ENCODE measurements at regions not wholly inside any gene's neighbourhood (a gene's known extent, or its start where the extent isn't known, plus 50 kb on each side); places are given as distances from the start of the nearest gene placed in this dataset.
A peak's percentile ranks its signal among the peaks of the same experiment; 100 is the strongest.

- DNase-seq = no peak
These were observed 160.3 kb downstream of the PTEN start for GRCh38 chr10:88023676-88024075.

- DNase-seq = no peak
These were observed 162.6 kb downstream of the PTEN start for GRCh38 chr10:88026031-88026430.

DNA sequence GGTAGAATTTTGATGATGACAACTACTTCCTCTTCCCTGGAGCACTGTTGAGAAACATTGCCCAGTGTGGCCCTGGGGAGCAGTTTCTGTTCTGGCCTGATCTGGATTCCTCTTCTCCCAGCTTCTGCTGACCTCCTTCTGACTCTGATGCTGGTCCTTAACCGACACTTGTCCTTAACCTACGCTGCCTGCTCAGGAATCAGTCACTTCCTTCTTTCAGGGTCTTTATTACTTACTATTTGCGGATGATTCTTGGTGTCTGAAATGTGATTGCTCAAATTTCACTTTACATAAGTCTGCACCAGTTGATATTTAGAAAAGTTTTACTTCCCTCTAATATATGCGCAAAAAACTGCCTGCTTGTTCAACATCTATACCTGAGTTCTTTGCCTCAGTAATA lies 164.1 kb downstream of the PTEN start:
- peak; percentile 12 for DNase-seq

- no peak for DNase-seq
These were observed 164.6 kb downstream of the PTEN start for GRCh38 chr10:88028072-88028471.

DNA sequence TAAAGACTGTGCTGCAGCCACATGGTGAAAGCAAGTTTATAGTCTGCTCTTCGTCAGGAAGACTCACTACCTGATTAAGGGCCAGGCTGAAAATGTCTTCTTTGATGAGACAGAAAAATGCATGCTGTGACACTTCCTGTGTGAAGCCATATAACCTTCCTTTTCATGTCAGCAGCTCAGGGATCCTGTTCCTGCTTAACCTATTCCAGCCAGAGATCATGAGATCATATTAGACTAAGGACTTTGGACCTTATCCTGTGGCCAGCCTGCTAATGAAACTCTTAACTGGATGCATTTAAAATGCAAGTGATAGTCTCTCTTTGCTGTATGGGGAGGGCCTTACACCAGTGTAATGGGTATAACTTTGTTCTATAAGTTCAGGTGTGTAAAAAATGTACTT lies 165.2 kb downstream of the PTEN start:
- peak; percentile 16 for DNase-seq

- no peak for DNase-seq
These were observed 169.1 kb downstream of the PTEN start for GRCh38 chr10:88032566-88032965.

GRCh38 chr10:88033385-88033784 lies 170.0 kb downstream of the PTEN start:
- no peak for DNase-seq

GRCh38 chr10:88033793-88034192 lies 170.4 kb downstream of the PTEN start:
- no peak for DNase-seq

DNA sequence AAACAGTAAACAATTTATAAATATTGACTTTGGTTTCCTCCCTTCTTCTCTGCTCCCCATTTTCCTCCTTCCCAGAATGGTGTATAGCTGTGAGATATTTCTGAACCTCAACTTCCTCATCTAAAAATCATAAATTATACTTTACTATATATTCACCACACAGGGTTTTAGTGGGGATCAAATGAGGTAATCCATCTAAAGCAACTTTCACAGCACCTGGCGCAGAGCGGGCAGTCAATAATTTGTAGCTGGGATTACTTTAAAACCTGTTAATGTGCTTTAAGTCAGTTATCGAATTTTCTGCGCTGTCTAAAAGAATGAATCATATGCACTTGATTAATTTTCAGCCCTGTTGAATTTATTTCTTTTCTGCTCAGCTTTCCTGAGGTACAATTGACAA lies 172.7 kb downstream of the PTEN start:
- no peak for DNase-seq

DNA sequence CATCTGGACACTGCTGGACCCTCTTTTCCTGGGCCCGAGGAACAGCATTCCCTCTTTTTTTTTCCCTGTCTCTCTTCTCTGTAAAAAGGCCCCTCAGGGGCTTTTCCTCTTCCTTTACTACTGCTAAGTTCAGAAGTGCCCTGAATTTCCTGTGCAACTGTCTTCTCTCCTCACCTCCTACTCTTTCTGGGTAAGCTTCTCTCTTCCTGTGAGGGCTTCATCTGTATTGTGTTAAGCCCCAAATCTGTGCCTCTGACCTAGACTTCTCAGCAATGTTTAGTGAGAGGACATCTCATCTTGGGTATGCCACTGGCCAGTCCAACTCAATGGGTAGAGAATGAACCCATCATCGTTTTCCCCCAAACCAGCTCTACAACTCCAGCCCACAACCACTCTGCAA lies 174.2 kb downstream of the PTEN start:
- DNase-seq = no peak

DNA sequence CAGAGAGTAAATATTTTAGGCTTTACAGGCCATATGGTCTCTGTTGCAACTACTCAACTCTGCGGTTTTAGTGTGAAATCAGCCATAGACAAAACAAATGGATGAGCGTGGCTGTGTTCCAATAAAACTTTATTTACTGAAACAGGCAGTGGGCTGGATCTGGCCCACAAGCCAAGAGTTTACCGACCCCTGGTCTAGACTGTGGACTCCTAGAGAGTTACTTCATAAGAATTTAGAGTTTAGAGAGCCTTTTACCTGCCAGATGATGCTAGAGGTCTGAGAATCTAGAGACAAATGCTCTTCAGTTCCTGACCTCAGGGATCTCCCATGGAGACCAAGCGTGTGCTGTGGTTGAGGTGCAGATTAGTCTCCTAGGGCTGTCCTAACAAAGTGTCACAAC lies 174.8 kb downstream of the PTEN start:
- no peak for DNase-seq

- DNase-seq = no peak
These were observed 176.2 kb downstream of the PTEN start for GRCh38 chr10:88039496-88040200.

GRCh38 chr10:88041243-88042159 lies 178.1 kb downstream of the PTEN start:
- DNase-seq = no peak

DNA sequence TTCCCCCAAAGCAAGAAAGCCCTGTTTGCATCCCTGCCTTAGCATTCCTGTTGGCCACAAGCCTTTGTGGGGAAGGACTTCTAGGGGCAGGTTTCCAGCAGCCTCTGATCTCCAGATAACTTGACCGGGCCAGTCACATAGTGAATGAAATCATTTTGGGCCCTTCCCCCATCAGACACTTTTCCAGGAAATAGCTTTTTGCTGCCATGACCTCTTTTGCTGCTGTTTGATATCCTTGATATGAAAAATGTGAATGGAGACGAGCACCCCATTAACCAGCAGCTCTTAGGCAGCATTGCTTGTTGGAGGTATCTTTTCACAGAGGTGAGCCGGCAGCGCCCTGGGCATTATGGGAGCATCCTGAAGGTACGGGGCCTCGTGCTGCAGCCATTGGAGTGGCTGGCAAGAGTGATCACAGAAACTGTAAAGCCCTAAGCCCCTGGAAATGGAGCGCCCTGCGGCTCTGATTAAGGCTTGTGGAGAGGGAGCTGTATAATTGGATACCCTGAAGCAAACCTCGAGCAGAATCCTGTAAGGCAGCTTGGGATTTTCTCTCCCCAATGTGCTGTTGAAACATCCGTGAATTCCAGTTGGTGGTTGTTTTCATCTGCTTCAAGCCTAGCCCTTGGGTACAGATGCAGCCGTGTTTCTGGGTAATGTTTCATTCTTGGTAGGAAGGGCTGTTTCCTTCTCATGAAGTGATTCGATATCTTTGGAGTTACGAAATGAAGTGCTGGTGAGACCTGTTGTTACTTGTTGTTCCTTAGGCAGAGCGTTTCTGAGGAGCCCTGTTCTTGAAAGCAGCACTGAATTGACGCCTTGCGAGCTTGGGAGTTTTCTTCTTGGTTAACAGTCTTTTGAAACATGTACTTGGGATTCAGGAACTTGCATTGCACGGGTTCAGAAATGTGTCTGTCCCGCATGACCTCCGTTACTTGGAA lies 179.0 kb downstream of the PTEN start:
- DNase-seq = no peak

DNA sequence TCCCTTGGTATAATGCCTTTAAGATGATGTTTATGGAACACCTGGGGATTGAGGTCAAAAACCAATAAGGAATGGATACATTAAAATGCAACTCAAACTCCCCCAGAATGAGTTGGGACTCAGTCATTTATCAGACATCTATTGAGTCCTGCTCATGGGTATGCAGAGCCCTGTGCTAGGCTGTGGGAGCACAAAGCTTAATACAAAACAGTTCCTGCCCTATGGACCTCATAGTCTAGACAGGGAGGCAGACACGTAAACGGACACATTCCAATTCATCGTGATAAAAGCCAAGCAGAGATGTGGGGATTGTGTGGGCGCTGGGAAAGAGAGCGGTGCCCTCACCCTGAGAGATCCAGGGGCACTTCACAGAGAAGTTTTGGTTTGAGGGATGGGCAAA lies 181.7 kb downstream of the PTEN start:
- DNase-seq = no peak

DNA sequence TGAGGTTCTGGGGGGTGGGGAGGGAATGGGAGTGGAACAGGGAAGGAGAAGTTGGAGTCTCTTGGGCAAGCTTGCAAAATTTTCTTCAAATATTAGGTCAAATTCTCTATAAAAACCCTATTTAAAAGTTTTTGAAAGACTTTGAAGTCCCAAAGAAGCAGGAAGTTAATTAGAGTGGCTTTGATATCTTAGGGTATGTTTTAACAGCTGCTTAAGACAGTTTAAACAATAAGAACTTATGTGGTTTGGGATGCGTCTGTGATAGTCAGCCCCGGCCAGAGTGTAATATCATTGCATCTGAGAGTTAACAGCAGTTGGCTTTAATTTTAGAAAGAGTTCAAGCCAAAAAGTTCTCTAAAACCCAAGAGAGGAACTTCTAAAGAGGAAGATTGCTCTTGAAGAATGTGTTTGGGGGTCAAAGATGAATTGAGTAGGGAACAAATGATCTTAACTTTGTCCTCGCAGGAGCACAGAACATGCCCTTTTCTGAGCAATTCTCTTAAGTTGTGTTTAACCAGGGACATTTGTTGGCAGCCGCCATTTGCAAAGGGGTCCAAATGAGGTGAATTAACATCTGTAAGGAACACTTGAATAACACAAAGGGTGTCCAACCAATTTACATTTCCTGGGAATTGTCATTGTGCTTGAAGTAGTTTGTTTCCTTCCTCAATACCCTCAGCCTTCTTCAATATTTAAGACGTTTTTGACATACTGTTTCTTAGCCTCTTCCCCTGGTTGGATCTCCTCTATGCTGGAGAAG lies 182.4 kb downstream of the PTEN start:
- no peak for DNase-seq

GRCh38 chr10:88047579-88047978 lies 184.2 kb downstream of the PTEN start:
- DNase-seq = no peak

- DNase-seq = no peak
These were observed 184.9 kb downstream of the PTEN start for GRCh38 chr10:88048312-88048711.

DNA sequence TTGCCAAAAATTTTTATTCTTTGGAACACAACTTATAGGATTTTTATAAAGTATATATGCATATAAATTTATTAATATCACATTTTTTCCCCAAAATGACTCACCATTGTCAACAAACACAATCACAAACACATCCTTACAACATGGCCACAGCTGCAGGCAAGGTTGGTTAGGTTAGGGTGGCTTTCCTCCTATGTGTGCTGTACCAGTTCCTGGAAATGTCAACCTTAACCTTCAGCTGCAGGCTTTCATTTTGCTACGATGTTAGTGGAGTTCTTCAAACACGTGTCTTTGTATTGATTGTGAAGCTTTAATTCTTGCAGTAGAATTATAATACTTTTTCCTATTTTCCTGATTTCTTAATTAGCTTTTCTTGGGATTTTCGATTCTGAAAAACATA lies 185.8 kb downstream of the PTEN start:
- no peak for DNase-seq

DNA sequence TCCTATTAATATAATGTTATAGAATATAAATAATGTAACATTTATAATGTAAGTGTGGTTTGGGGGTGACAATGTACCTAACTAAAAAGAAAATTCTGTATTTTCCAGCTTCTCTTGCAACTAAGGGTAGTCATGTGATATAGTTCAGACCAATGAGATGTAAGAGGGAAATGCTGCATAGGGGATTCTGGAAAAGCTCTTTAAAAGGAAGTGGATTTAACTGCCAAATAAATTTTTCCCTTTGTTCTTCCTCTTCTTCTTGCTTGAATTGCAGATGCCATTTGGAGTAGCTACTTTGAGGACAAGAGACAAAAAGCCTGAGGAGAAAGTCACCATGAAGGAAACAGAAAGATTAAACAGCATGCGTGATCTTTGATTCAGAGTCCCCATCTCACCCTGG lies 194.3 kb downstream of the PTEN start:
- DNase-seq = no peak

DNA sequence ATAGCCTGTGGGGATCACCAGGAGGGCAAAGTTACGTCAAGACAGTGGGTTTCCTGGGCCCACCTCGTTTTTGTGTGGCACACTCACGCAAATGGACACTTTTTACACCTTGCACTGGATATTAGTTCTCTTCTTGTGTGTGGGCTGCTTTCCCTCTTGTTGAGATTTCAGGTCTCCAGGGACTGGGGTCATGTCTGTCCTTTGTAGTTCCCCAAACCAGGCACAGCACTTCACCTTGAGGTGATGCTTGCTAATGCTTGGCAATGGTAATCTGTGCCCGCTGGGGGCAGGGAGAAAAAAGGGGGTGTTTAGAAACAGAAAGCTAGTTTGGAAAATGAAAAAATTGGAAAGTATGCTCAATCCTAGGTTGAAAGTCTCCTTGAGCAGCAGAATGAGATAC lies 195.3 kb downstream of the PTEN start:
- DNase-seq = no peak

- no peak for DNase-seq
These were observed 195.8 kb downstream of the PTEN start for GRCh38 chr10:88059190-88059589.
